T47D (cell line): ENCODE measurements at regions not wholly inside any gene's neighbourhood (a gene's known extent, or its start where the extent isn't known, plus 50 kb on each side); places are given as distances from the start of the nearest gene placed in this dataset.

ENCODE experiments used
- DNase-seq, 2 experiments: peaks; one replicate each; pipeline versions ENCODE4 v3.0.0 to v3.0.0-alpha.2; 2011 to 2012; ENCODE audit warnings: low read depth in 1 of 2, low spot score in 1 of 2
- JUND ChIP-seq: IDR thresholded peaks from 2 replicates; pipeline ENCODE4 v1.6.1; 2012; ENCODE audit warnings: low read depth
- in situ Hi-C: cut with HindIII; loops from 2 replicates; pipeline ENCODE4 v1.10.0; 2016; ENCODE audit warnings: low sequenced_read_pairs, low pct_unique_long_range_greater_than_20kb

GRCh38 chr12:84073401-84073800, 839.2 kb downstream of the SLC6A15 start:
- TF ChIP-seq JUND: no peak
- in situ Hi-C loops: no loop called here
- DNase-seq: no peak

DNA sequence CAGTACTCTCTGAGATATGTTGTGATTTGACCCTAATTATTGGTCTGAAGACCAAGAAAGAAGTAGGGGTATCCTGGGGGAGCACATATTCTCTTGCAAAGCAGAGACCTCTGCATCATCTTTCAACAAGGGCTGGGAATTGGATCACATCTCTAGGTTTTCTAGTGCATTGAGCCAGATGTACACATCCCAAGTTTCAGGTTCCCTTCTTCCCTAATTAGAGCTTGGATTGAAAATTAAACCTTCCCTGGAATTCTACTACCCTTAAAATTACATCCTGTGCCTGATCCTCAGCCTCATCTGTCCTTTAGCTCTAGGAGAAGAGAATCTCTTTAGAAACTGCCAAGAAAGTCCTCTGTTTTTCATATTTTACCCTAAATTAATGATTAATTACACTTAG, 839.6 kb downstream of the SLC6A15 start:
- no peak for TF ChIP-seq JUND
- in situ Hi-C loops: no loop called here
- DNase-seq: no peak

GRCh38 chr12:84070292-84070691, 842.3 kb downstream of the SLC6A15 start:
- no peak for DNase-seq
- no peak for TF ChIP-seq JUND
- in situ Hi-C loops: no loop called here

GRCh38 chr12:84069699-84070098, 842.9 kb downstream of the SLC6A15 start:
- DNase-seq: no peak
- in situ Hi-C loops: no loop called here
- no peak for TF ChIP-seq JUND

DNA sequence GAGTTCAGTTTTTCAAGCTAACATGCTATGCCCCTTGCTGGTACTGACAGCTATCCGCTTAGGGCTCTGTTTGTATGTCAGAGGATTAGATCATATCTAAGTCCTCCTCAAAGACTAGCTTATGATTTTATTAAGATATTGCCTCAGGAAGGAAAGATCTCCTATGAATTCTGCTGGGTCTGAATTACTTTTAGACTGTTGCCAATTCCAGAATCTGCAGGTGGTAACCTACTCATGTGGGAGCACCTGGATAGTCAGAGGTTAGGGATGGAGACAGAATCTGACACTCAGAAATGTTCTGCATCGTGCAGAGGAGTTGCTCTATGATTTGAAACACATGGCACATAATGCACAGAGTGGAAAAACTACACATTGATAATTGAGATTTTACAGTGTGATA, 843.4 kb downstream of the SLC6A15 start:
- in situ Hi-C loops: no loop called here
- DNase-seq: no peak
- no peak for TF ChIP-seq JUND

GRCh38 chr12:84058136-84058535, 854.5 kb downstream of the SLC6A15 start:
- no peak for DNase-seq
- in situ Hi-C loops: no loop called here
- TF ChIP-seq JUND: no peak

DNA sequence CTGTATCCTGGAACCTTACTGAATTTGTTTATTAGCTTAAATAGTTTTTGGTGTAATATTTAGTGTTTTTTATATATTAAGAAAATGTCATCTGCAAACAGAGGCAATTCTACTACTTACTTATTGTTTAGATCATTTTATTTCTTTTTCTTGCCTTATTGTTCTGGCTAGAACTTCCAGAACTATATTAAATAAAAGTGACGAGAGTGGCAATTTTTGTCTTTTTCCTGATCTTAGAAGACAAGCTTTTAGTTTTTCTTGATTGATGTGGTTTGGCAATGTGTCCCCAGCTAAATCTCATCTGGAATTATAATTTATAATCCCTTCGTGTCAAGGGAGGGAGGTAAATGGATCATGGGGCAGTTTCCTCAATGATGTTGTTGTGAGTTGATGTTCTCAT, 857.8 kb downstream of the SLC6A15 start:
- no peak for TF ChIP-seq JUND
- DNase-seq: no peak
- in situ Hi-C loops: no loop called here

DNA sequence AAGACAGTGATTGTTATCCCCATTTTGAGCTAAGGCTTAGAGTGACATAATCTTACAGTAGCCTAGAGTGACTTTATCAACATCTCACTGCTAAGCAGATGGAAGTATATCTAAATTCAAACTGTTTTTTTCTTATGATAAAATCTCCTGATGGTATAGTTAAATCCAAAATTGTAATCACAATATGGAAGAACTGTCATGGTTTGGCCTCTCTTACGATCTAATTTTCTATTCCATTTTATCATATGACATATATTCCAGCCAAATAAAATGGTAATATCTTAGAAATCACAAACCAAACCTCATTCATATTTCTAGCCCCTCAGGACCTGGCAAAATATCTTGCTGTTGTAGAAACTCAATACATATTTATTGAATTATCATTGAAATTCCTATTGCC, 864.7 kb downstream of the SLC6A15 start:
- in situ Hi-C loops: no loop called here
- no peak for TF ChIP-seq JUND
- no peak for DNase-seq

- DNase-seq: no peak
- no peak for TF ChIP-seq JUND
- in situ Hi-C loops: no loop called here
These were observed 865.7 kb downstream of the SLC6A15 start for GRCh38 chr12:84046859-84047258.

- no peak for TF ChIP-seq JUND
- in situ Hi-C loops: no loop called here
- DNase-seq: no peak
These were observed 869.2 kb downstream of the SLC6A15 start for GRCh38 chr12:84043355-84043754.

DNA sequence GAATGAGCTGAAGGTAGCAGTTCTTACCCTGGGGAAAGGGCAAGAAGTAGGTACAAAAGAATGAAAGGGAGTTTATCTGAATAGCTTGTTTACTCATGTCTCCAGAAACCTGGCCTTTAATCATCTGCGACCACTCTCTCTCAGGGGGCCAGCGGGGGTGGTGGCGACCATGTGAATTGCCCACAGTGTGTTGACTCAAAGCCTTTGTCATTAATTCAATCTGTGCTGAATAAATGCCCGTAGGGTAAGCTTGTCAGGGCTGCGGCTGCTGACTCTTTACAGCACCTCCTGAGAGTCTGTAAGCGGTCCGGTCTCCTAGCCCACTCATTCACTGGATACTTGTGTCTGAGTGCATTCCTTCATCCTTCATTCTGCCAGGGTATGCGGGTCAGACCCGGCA, 874.4 kb downstream of the SLC6A15 start:
- DNase-seq: no peak
- in situ Hi-C loops: no loop called here
- TF ChIP-seq JUND: no peak

DNA sequence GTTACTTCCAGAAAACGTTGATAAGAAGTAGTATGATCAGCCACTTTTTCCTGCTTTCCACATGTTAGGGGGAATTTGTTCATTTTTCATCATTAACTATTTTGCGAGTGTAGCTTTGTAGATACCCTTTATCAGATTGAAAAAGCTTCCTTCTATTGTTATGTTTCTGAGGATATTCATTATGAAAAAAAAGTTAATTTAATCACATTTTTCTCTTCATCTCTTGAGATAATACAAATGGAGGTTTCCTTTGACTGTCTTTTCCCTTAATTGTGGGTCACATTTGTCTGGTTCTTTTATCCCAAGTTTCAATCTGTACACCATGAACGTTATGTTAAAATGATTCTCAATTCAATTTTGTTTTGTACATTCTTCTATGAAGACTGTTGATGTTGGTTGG, 875.7 kb downstream of the SLC6A15 start:
- no peak for DNase-seq
- in situ Hi-C loops: no loop called here
- no peak for TF ChIP-seq JUND

DNA sequence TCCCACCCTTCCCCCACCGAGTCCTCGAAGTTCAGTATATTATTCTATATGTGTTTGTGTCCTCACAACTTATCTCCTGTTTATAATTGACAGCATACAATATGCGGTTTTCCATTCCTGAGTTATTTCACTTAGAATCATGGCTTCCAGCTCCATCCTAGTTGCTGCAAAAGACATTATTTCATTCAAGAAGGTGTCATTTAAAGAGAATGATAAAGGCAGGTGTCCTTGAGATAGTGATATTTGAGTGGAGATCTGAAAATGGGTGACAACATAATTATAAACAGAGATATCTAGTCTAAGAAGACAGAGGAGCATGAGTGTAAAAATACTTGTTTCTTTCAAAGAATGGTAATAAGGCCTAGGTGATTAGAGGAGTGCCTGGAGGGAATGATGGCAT, 876.8 kb downstream of the SLC6A15 start:
- no peak for TF ChIP-seq JUND
- in situ Hi-C loops: no loop called here
- DNase-seq: no peak

GRCh38 chr12:84034871-84035270, 877.7 kb downstream of the SLC6A15 start:
- DNase-seq: no peak
- TF ChIP-seq JUND: no peak
- in situ Hi-C loops: no loop called here
